ENCODE measurements at regions not wholly inside any gene's neighbourhood (a gene's known extent, or its start where the extent isn't known, plus 50 kb on each side); places are given as distances from the start of the nearest gene placed in this dataset.

DNA sequence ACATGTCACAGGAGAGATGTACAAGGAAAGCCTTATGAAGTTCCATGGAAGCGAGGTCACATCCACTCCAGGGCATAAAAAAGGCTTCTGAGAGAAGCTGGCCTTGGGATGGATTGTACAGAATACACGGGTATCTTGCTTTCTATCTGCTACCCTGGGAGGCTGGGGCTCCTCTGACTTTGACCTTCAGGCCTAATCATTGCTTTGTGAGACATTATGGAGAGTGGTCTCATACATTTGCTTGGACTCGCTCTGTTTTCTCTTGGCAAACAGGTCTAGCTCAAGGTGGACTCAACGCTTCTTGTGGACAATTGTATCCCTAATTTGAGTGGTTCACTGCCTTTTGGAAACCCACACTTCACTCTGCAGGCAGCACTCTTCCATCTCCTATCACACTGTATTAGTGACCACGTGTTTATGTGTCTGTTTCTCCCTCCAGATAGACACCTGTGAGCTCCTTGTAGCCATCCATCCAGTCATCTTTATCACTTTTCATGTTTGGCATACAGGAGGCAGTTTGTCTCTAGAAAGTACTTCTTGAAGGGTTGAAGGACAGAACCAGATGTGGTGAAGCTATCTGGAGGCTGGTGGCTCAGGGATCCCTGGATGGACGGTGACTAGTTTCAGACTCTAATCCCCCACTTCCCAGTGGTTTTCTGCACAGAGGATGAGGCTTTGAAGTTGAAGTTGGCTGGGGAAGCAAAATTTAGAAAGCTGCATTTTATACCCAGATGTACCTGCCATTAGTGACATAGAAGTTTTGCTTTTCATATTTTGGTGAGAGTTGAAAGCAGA, 267.8 kb downstream of the CYRIA start:
- TF ChIP-seq, protein P1, sequence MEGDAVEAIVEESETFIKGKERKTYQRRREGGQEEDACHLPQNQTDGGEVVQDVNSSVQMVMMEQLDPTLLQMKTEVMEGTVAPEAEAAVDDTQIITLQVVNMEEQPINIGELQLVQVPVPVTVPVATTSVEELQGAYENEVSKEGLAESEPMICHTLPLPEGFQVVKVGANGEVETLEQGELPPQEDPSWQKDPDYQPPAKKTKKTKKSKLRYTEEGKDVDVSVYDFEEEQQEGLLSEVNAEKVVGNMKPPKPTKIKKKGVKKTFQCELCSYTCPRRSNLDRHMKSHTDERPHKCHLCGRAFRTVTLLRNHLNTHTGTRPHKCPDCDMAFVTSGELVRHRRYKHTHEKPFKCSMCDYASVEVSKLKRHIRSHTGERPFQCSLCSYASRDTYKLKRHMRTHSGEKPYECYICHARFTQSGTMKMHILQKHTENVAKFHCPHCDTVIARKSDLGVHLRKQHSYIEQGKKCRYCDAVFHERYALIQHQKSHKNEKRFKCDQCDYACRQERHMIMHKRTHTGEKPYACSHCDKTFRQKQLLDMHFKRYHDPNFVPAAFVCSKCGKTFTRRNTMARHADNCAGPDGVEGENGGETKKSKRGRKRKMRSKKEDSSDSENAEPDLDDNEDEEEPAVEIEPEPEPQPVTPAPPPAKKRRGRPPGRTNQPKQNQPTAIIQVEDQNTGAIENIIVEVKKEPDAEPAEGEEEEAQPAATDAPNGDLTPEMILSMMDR (IDR thresholded peaks at IDR 0.05) = no peak
- no peak for TF ChIP-seq EZH2 (IDR thresholded peaks at IDR 0.05; ENCODE audit: borderline replicate concordance, insufficient read depth, low read depth, low read length, poor library complexity, severe bottlenecking)

Data from B cell (primary cell).